ENCODE measurements at regions not wholly inside any gene's neighbourhood (a gene's known extent, or its start where the extent isn't known, plus 50 kb on each side); places are given as distances from the start of the nearest gene placed in this dataset.

DNA sequence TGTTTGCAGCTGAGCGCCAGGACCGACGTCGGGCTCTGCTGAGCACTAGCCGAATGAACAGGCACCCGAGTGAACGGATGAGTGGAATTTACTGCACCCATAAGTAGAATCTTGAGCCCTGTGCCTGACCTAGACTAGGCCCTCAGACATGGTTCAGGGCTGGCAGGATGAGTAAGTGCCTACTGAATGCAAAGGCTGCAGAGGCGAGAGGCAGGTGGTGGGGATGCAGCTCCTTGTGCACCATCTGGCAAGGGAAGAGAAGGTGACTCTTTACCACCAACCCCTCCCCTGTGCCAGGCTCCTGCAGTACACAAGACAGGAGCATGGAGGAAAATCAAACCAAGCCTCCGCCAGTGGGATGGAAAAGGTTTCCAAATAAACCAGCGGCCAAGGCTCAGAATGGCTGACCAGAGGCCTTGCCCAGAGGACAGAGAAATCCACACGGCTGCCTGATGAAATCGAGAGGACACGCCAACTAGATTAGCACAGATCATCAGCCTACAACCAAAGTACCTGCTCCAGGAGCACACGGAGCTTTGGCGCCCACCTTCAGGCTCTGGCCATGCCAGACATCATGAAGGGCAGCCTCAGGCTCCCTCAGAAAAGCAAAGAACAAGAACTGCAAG, 141.7 kb upstream of the IQSEC1 start:
- H3K9me3 ChIP-seq (ENCODE audit: severe bottlenecking) = no peaks in the 10 kb centered on the region
- H3K4me1 ChIP-seq (ENCODE audit: insufficient read depth, poor library complexity, severe bottlenecking) = peaks cover 10% of the 10 kb centered on the region
- H3K27me3 ChIP-seq (ENCODE audit: insufficient read depth, poor library complexity, severe bottlenecking) = no peaks in the 10 kb centered on the region
- H3K4me3 ChIP-seq (ENCODE audit: severe bottlenecking) = no peak overlapping the region
- H3K36me3 ChIP-seq (ENCODE audit: low read depth) = no peaks in the 10 kb centered on the region
- no peak for TF ChIP-seq CTCF (IDR thresholded peaks at IDR 0.05; ENCODE audit: poor library complexity, severe bottlenecking)
- ATAC-seq (ENCODE audit: low read depth) (no peak), DNase-seq (ENCODE audit: low spot score) (no peak)
- H3K27ac ChIP-seq (ENCODE audit: poor library complexity, severe bottlenecking) = no peak overlapping the region

DNA sequence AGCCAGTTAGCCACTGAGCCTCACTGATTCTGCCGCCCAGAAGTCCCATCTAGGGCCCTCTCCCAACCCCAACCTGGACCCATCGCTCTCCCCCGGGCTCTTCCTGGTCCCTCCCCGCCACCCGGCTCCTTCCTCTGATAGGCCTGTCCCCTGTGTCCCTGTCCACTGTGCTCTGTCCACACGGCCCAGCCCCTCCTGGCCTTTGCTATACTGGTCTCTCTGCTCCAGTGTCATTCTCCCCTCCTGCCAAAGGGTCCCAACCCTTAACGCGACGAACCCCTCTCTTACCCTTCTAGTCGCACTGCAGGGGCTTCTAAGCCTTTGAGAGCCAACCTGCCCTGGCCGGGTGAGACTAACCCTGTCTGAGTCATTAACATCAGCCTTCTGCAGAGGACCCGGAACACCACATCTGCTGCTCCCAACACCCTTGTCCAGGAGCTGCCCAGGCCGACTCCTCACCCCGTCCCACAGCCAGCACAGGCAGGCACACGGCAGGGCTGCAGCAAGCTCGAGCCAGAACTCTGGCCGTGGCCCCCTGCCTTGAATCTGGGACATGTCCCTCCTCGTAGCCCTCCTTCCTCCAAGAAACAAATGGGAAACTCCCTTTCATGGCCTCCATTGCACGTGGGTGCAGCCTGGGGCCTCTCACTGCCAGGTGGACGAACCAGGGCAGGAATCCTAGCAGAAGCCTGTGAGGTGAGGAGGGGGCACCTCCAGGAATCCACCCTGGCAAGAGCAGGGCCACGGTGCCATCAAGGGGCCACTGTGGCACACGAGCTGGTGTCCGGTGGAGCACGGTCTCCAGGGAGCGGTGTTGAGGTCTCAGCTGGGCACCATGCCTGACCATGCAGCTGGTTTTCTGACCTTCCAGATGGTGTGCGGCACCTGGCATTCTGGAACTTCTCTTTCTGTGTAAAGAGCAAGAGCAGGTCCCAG, 140.9 kb upstream of the IQSEC1 start:
- no peak for DNase-seq (ENCODE audit: low spot score)
- no peaks in the 10 kb centered on the region for H3K27me3 ChIP-seq (ENCODE audit: insufficient read depth, poor library complexity, severe bottlenecking)
- no peak for ATAC-seq (ENCODE audit: low read depth)

DNA sequence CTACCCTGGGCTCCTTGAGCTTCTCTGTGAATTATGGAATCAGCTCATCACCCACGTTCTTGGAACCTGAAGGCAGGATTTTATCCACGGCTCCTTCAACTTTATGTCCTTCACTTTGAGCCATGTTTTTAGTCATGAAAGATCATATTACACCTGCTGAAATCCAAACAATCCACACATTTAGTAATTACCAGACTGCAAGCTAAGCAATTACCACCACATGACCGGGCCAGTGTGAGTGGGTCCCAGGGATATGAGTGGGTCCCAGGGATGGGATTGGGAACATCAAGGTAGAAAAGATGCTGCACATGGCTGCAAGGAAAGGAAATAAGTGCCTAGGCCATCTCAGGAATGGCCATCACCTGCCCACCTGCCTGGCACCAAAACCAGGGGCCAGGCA, 140.3 kb upstream of the IQSEC1 start:
- ATAC-seq (ENCODE audit: low read depth) = no peak
- Histone ChIP-seq H3K4me1 (ENCODE audit: insufficient read depth, poor library complexity, severe bottlenecking) (peaks cover 10% of the 10 kb centered on the region), H3K27me3 (ENCODE audit: insufficient read depth, poor library complexity, severe bottlenecking) (no peaks in the 10 kb centered on the region), H3K27ac (ENCODE audit: poor library complexity, severe bottlenecking) (no peak overlapping the region), H3K4me3 (ENCODE audit: severe bottlenecking) (no peak overlapping the region), H3K36me3 (ENCODE audit: low read depth) (no peaks in the 10 kb centered on the region), H3K9me3 (ENCODE audit: severe bottlenecking) (no peaks in the 10 kb centered on the region)
- DNase-seq (ENCODE audit: low spot score) = no peak
- TF ChIP-seq CTCF (IDR thresholded peaks at IDR 0.05; ENCODE audit: poor library complexity, severe bottlenecking) = no peak

More for the DNA sequence above, 140.9 kb upstream of the IQSEC1 start:
- H3K36me3 ChIP-seq (ENCODE audit: low read depth) = no peaks in the 10 kb centered on the region
- H3K27ac ChIP-seq (ENCODE audit: poor library complexity, severe bottlenecking) = no peak overlapping the region
- H3K9me3 ChIP-seq (ENCODE audit: severe bottlenecking) = no peaks in the 10 kb centered on the region
- TF ChIP-seq CTCF (IDR thresholded peaks at IDR 0.05; ENCODE audit: poor library complexity, severe bottlenecking) = no peak
- peaks cover 10% of the 10 kb centered on the region for H3K4me1 ChIP-seq (ENCODE audit: insufficient read depth, poor library complexity, severe bottlenecking)
- H3K4me3 ChIP-seq (ENCODE audit: severe bottlenecking) = no peak overlapping the region

- no peak overlapping the region for H3K4me3 ChIP-seq (ENCODE audit: severe bottlenecking)
- H3K27me3 ChIP-seq (ENCODE audit: insufficient read depth, poor library complexity, severe bottlenecking) = no peaks in the 10 kb centered on the region
- H3K9me3 ChIP-seq (ENCODE audit: severe bottlenecking) = no peaks in the 10 kb centered on the region
- peaks cover 5% of the 10 kb centered on the region for H3K4me1 ChIP-seq (ENCODE audit: insufficient read depth, poor library complexity, severe bottlenecking)
- no peak for ATAC-seq (ENCODE audit: low read depth)
- TF ChIP-seq CTCF (IDR thresholded peaks at IDR 0.05; ENCODE audit: poor library complexity, severe bottlenecking) = no peak
- H3K36me3 ChIP-seq (ENCODE audit: low read depth) = no peaks in the 10 kb centered on the region
- no peak overlapping the region for H3K27ac ChIP-seq (ENCODE audit: poor library complexity, severe bottlenecking)
- no peak for DNase-seq (ENCODE audit: low spot score)
Observed at GRCh38 chr3:13211605-13212210, 138.5 kb upstream of the IQSEC1 start.
